GM12801 (cell line): ENCODE measurements at regions not wholly inside any gene's neighbourhood (a gene's known extent, or its start where the extent isn't known, plus 50 kb on each side); places are given as distances from the start of the nearest gene placed in this dataset.

Source experiments
- CTCF ChIP-seq: IDR thresholded peaks from one replicate; pipeline ENCODE4 v1.5.1; 2011; ENCODE audit warnings: control low read depth; ENCODE audit not compliant: insufficient read length; ENCODE audit errors: extremely low read depth

GRCh38 chr4:84277923-84278322, 221.2 kb downstream of the NKX6-1 start:
- no peak for TF ChIP-seq CTCF

GRCh38 chr4:84276752-84277151, 222.3 kb downstream of the NKX6-1 start:
- no peak for TF ChIP-seq CTCF

GRCh38 chr4:84269536-84270044, 229.5 kb downstream of the NKX6-1 start:
- TF ChIP-seq CTCF = no peak

GRCh38 chr4:84264652-84265051, 234.4 kb downstream of the NKX6-1 start:
- TF ChIP-seq CTCF = no peak

- no peak for TF ChIP-seq CTCF
These were observed 235.7 kb downstream of the NKX6-1 start for GRCh38 chr4:84263415-84263814.

- TF ChIP-seq CTCF = no peak
These were observed 238.6 kb downstream of the NKX6-1 start for GRCh38 chr4:84260495-84260894.

GRCh38 chr4:84258905-84259830, 239.9 kb downstream of the NKX6-1 start:
- TF ChIP-seq CTCF = peak; percentile 40
